Activated CD4-positive, alpha-beta T cell treated with anti-CD3 and anti-CD28 coated beads, Interleukin-2, amount 50 U/mL, for 4 hours (primary cell): ENCODE measurements at regions not wholly inside any gene's neighbourhood (a gene's known extent, or its start where the extent isn't known, plus 50 kb on each side); places are given as distances from the start of the nearest gene placed in this dataset.

ENCODE experiments used
- DNase-seq, 2 experiments: peaks; one replicate each; pipeline ENCODE4 v3.0.0-alpha.2; 2020

DNA sequence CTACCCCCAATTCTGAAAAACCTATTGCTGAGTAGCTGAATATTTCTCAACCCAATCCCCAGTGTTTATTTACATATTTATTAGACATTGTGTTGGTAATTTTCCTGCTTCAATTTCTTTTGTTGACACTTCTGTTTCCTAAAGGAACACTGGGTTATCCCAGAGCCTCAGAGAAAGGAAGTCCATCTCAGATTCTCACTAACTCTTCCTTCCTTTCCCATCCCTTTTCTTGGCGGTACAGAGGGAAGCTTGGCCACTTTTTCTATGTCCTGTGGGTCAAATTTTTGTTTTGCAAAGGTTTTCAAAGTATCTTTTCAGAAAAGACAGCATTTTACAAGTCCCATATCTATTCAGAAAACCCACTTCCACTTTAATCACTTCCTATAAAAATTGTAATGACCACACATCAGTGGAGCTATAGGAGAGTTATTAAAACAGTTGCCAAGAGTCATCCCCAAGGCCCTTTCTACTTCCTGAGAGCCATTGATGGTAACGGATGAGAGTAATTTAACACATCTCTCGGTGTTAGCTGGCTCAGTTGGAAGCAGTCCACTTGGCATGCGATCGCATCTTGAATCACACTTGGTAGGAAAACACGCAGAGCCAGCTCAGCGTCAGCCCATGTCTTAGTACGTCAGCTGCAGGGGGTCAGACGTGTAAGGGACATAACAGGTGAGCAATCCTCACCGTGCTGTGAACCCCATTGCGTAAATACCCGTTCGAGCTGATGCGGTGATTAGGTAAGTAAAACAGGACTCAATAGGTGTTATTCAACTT lies 231.1 kb upstream of the ADARB2 start:
- DNase-seq = no peak

- DNase-seq = no peak
Measured at GRCh38 chr10:1966712-1967376, 229.5 kb upstream of the ADARB2 start.

DNA sequence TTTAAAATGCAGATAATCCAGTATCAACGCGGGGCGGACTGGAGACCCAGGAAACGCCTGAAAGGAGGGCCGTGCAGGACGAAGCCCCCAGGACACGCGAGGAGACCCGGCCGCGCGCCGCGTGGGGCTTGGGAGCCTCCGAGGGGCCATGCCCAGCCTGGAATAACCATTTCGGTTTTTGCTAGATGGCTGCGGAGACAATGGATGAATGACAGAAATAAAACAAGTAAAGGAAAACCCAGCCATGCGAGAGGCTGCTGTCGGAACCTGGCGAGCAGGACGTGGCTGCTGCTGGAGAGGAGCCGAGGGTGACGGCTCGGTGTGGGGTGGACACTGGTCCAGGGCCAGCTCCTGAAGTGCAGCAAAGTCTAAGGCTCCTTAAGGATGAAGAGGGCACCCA lies 227.2 kb upstream of the ADARB2 start:
- no peak for DNase-seq

DNA sequence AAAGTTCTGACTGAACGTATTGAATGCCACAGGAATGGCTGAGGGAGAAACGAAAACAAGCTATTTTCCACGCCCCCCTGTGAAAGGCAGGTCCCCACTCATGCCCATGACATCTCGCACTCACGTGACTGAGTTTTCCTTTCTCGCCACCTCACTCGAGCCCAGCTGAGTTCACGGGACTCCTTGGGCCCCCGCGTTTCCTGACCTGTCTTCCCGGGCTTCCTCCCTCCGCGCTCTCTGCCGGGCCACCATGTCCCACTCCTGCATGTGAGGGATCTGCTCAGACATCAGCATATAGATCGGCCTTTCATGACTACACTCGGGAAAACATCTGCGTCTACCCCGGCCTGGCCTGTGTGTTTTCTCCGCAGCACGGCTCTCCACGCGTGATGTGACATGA lies 226.0 kb upstream of the ADARB2 start:
- DNase-seq = no peak

DNA sequence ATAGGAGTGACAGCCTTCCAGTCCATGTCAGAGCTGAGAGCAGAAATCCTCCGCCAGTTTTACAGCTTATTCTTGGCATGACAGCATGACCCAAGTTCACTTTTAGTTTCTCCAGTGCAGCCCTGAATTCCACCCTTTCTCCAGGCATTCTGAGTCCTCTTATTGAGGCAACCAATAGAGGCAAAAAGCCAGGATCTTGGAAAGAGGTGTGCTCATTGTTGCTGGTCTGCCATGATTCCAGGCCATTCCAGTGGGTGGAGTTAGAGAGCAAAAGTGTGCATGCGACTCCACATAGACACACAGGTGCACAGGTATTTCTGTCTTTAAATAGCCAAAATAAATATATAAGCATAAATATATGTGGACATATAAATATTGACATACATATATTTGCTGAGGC lies 224.7 kb upstream of the ADARB2 start:
- no peak for DNase-seq

DNA sequence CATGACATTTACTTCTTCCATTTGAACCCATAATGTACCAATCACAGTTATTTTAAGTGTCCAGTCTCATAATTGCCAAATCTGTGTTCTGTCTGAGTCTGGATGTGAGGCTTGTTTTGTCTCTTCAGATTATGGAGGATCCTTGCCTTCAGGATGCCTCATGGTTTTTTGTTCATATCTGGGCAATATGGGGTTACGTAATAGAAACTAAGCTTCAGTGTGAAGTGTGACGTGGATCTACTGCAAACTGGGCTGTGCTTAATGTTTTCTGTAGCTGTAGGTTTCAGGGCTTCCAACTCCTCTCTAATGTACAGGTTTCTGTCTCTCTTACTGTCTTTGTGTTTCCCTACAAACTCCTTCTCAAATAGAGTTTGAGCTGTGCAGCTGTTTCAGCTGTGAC lies 223.7 kb upstream of the ADARB2 start:
- no peak for DNase-seq

DNA sequence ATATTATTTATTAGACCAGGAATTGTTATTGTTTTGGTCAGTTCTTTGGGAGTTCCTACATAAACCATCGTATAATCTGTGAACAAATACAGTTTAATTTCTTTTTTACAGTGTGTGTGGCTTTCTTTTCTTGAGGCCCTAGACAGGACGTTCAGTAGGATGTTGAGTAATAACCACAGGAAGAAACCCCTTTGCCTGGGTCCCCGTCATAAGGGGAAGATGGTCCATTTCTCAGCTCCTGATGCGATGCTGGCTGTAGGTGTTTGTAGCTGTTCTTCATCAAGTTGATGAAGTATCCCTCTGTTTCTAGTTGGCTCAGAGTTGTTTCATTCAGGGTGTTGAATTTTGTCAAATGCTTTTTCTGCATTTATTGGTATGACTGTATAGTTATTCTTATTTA lies 219.7 kb upstream of the ADARB2 start:
- no peak for DNase-seq

DNA sequence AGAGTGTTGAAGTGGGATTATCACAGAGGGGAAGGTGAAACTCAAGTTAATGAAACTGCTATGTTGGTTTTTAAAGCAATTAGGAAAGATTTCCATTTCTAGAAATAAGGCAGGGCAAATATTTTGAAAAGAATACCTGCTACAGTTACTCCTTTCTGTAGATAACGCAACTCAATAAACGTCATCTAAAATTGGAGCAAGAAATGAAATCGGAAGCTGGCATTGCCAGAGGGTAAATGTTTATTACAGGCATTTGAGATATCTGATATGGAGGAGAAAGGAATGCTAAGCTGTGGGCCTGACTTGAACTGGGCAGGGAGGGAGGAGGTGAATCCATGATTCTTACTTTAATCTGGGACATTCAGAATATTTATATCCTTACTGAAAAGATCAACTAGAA lies 217.0 kb upstream of the ADARB2 start:
- DNase-seq = no peak

DNA sequence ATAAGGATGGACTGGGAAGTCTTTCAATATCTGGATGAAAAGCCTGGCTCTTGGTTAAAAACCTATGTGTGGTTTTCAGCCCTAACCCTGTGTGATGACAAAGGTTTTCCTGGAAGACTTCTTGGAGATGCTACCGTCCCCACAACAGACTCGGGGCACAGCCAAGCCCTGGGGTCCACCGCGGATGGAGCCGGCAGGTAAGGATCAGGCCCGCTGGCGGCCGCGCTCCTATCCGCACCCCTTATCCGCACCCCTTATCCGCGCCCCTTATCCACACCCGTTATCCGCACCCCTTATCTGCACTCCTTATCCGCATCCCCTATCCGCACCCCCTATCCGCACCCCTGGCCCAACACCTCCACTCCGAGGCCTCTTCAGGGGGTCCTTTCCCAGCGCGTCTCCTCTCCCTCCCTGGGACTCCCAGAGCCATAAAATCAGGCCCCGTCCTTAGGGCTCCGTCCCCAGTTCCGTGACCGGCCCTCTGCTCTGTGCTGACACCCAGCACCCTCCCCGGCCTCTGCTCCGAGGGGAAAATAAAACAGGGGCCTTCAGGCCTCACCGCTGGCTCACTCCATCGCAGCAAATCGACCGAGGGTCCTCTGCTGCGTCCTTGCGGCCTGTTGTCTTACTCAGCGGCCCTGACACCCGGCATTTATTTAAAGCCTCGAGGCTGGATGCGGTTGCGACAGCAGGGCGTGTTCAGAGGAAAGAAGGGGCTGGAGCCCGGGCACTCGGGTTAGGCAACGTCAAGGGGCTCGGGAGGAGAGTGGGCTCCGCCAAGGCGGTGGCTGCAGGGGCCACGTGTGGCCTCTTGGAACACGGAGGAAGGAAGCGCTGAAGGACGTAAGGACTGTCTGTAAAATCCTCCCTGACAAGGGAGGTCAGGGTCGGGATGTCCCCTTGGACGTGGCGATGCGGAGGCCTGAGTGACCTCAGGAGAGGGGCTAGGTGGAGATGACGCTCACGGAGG lies 215.1 kb upstream of the ADARB2 start:
- no peak for DNase-seq

- DNase-seq = no peak
Measured at GRCh38 chr10:1950803-1951495, 213.6 kb upstream of the ADARB2 start.

- DNase-seq = no peak
Measured at GRCh38 chr10:1947464-1948003, 210.2 kb upstream of the ADARB2 start.

GRCh38 chr10:1944487-1944886 lies 207.2 kb upstream of the ADARB2 start:
- no peak for DNase-seq

DNA sequence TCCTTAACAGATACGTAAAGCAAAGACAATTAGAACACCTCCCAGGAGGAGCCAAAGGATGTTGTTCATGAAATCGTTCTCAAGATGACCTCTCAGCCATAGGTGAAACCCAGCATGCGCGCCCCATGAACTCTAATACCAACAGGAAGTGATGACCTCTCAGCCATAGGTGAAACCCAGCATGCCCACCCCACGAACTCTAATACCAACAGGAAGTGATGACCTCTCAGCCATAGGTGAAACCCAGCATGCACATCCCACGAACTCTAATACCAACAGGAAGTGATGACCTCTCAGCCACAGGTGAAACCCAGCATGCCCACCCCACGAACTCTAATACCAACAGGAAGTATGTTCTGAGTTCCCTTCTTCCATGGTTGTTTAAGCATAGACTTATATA lies 205.2 kb upstream of the ADARB2 start:
- DNase-seq = no peak

GRCh38 chr10:1939016-1939415 lies 201.7 kb upstream of the ADARB2 start:
- peak; percentile 84 to 88 for DNase-seq

DNA sequence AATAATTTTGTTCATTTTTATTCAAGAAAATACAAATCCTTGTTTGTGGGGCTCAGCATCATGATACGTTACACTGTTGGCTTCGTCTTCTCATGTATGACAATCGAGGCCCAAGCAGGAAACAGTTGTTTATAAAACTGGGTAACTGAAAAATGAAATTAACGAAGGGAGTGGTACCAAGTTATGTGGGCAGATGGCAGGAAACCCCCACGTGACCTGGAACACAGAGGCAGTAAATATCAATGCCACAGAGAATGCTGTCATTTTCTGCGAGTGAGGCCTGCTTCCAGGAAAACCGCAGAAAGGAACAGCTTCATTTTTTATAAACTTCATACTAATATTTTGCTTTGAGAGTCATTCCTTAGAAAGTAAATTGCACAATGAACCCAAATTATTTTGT lies 201.0 kb upstream of the ADARB2 start:
- peak; percentile 77 to 83 for DNase-seq

GRCh38 chr10:1935912-1936311 lies 198.6 kb upstream of the ADARB2 start:
- no peak for DNase-seq

GRCh38 chr10:1933215-1933614 lies 195.9 kb upstream of the ADARB2 start:
- DNase-seq = no peak

- DNase-seq = no peak
Measured at GRCh38 chr10:1932692-1933094, 195.4 kb upstream of the ADARB2 start.

DNA sequence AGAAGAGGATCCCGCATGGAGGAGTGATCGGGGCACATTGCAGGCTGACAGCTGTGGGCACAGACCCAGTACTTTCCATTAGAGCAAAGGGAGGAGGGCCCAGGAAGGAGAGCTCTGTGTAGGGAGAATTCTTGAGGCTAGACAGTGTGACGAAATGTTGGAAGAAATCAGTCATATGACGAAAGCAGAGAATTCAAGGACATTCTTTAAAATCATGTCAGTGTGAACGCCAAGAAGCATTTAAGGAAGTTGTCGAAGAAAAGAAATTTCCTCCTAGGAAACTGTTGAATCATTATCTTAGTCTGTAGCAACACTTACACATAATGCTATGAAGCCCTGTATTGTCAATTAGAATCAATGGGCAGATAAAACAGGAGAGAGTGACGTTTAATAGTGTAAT lies 191.3 kb upstream of the ADARB2 start:
- DNase-seq = no peak

DNA sequence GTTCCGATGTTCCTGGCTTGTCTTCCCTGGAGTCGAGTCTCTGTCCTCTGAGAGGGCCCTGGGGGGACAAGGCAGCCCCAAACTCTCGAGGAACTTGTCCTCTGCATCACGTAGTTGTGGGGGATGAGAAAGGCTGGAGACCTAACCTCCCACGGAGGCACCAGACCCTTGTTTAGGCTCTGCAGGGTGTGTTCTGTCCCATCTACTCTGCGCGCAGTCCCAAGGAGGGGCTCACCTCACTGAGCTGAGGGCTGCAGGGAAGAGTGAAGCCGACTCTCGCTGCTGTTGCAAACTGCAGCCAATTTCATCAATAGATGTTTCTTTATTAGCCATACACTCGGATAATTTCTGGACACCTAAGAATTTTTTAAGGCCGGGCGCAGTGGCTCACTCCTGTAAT lies 186.7 kb upstream of the ADARB2 start:
- DNase-seq = no peak

GRCh38 chr10:1923586-1923985 lies 186.3 kb upstream of the ADARB2 start:
- no peak for DNase-seq

DNA sequence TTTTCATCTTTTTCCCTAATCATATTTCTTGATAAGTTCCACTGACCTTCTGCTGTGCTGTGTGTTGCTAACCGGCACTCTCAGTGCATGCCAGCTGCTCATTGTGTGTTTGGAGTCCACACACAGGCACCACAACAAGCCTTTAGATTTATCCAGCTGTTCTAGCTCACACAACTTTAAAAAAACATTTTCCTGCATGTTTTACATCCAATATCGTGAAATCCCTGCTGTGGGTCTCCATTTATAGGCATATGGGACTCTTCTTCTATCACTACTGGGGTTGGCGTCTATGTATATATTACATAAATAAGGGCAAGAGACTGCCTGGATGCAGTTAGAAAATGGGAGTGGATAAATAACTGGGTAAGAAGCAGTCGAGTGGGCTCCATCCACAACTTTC lies 183.6 kb upstream of the ADARB2 start:
- no peak for DNase-seq

GRCh38 chr10:1920127-1920526 lies 182.8 kb upstream of the ADARB2 start:
- DNase-seq = no peak
